HG02759 (cell line): ENCODE measurements at regions not wholly inside any gene's neighbourhood (a gene's known extent, or its start where the extent isn't known, plus 50 kb on each side); places are given as distances from the start of the nearest gene placed in this dataset.
"Not testable (repeated sequence)": the region's sequence is repeated elsewhere in the genome, so short reads cannot be mapped to it uniquely, and the experiment has no call there.

Experiments
- ATAC-seq: cut with Tn5 transposase; IDR thresholded peaks from one replicate; pipeline ENCODE4 v1.9.1; 2021; ENCODE audit warnings: mild to moderate bottlenecking, moderate library complexity; ENCODE audit not compliant: unreplicated experiment

GRCh38 chr2:215799194-215799593 is 214.2 kb downstream of the MREG start:
- no peak for ATAC-seq

GRCh38 chr2:215797676-215798075 is 215.7 kb downstream of the MREG start:
- ATAC-seq, result no peak

- no peak for ATAC-seq
Measured at GRCh38 chr2:215796140-215796855, 217.1 kb downstream of the MREG start.

GRCh38 chr2:215794829-215795546 is 218.4 kb downstream of the MREG start:
- no peak for ATAC-seq

GRCh38 chr2:215793747-215794595 is 219.4 kb downstream of the MREG start:
- peak; percentile 76 for ATAC-seq

GRCh38 chr2:215791481-215791937 is 221.8 kb downstream of the MREG start:
- ATAC-seq, result no peak

- ATAC-seq, result no peak
Measured at GRCh38 chr2:215790523-215791421, 222.6 kb downstream of the MREG start.

GRCh38 chr2:215787565-215788178 is 225.7 kb downstream of the MREG start:
- no peak for ATAC-seq

GRCh38 chr2:215787025-215787424 is 226.3 kb downstream of the MREG start:
- ATAC-seq, result no peak

- no peak for ATAC-seq
Measured at GRCh38 chr2:215784371-215784783, 229.0 kb downstream of the MREG start.

- not testable (repeated sequence) for ATAC-seq
Measured at GRCh38 chr2:215783640-215784039, 229.7 kb downstream of the MREG start.

- no peak for ATAC-seq
Measured at GRCh38 chr2:215782965-215783364, 230.4 kb downstream of the MREG start.

- ATAC-seq, result no peak
Measured at GRCh38 chr2:215782295-215782694, 231.1 kb downstream of the MREG start.

- no peak for ATAC-seq
Measured at GRCh38 chr2:215780907-215781685, 232.3 kb downstream of the MREG start.

- no peak for ATAC-seq
Measured at GRCh38 chr2:215780313-215780712, 233.0 kb downstream of the MREG start.

GRCh38 chr2:215779912-215780311 is 233.4 kb downstream of the MREG start:
- ATAC-seq, result no peak

- no peak for ATAC-seq
Measured at GRCh38 chr2:215777465-215778044, 235.8 kb downstream of the MREG start.

GRCh38 chr2:215775106-215775505 is 238.2 kb downstream of the MREG start:
- no peak for ATAC-seq

- no peak for ATAC-seq
Measured at GRCh38 chr2:215773728-215774127, 239.6 kb downstream of the MREG start.
